ENCODE measurements at regions not wholly inside any gene's neighbourhood (a gene's known extent, or its start where the extent isn't known, plus 50 kb on each side); places are given as distances from the start of the nearest gene placed in this dataset.

DNA sequence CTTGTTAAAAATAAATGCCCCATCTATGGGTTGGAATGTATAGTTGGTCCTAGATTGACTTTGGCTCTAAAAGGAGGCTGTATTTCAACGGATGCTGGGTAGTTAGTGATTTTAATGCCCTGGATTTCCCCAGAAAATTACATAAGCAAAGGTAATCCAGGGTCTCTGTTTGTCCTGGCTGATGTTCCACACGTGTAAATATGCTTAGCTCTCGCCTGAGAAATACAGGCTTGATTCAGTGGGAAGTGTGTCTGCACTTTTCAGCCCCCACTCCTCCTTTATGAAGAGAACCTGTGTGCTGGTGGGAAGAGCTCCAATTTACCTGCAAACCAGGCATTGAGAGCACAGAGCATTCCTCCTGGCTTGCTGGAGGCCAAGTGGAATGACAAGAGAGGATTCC is 294.6 kb upstream of the CLINT1 start:
- TF ChIP-seq, protein P1, sequence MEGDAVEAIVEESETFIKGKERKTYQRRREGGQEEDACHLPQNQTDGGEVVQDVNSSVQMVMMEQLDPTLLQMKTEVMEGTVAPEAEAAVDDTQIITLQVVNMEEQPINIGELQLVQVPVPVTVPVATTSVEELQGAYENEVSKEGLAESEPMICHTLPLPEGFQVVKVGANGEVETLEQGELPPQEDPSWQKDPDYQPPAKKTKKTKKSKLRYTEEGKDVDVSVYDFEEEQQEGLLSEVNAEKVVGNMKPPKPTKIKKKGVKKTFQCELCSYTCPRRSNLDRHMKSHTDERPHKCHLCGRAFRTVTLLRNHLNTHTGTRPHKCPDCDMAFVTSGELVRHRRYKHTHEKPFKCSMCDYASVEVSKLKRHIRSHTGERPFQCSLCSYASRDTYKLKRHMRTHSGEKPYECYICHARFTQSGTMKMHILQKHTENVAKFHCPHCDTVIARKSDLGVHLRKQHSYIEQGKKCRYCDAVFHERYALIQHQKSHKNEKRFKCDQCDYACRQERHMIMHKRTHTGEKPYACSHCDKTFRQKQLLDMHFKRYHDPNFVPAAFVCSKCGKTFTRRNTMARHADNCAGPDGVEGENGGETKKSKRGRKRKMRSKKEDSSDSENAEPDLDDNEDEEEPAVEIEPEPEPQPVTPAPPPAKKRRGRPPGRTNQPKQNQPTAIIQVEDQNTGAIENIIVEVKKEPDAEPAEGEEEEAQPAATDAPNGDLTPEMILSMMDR (IDR thresholded peaks at IDR 0.05; ENCODE audit: poor library complexity), result no peak
- TF ChIP-seq EZH2 (IDR thresholded peaks at IDR 0.05; ENCODE audit: borderline replicate concordance), result no peak
- no peak for TF ChIP-seq EZH2phosphoT487 (IDR thresholded peaks at IDR 0.05; ENCODE audit: low read depth, severe bottlenecking, unreplicated experiment)
